ENCODE measurements at regions not wholly inside any gene's neighbourhood (a gene's known extent, or its start where the extent isn't known, plus 50 kb on each side); places are given as distances from the start of the nearest gene placed in this dataset.

DNA sequence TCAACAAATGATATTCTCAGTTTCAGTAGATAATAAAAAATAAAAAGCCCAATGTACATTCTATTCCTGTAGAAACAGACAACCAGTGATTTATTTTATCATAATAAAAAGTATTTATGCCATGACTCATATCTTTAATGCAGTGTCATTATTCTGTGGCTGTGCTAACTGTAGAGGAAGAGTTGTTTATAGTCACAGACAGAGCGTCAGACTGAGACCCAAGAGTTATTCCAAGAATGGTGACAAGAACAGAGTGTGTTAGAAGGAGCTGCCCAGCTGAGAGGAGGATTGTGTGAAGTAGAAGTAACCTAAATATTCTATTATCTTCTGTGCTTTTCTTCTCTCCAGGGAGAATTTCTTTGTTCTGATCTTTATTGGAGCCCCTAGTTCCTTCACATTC, 210.7 kb downstream of the PPP1R2C start:
- H3K36me3 ChIP-seq (ENCODE audit: control insufficient read depth in 2 of 3, insufficient read depth in 3 of 3, low read length in 3 of 3), result no peaks in the 10 kb centered on the region
- no peaks in the 10 kb centered on the region for H3K4me1 ChIP-seq (ENCODE audit: control insufficient read depth in 2 of 3, insufficient read depth in 2 of 3, low read depth in 1 of 3, low read length in 3 of 3)
- H3K27ac ChIP-seq (ENCODE audit: low read depth in 2 of 2, low read length in 2 of 2), result no peak overlapping the region
- intact Hi-C loops (cut with DNase I), result no loop called here
- H3K9me3 ChIP-seq (ENCODE audit: control insufficient read depth in 2 of 3, insufficient read depth in 1 of 3, low read length in 3 of 3), result no peaks in the 10 kb centered on the region
- DNase-seq, result no peak
- no peak overlapping the region for H3K4me3 ChIP-seq (ENCODE audit: low read length in 3 of 3)
- no peaks in the 10 kb centered on the region for H3K27me3 ChIP-seq (ENCODE audit: control insufficient read depth, insufficient read depth, low read length)
- TF ChIP-seq, protein P1, sequence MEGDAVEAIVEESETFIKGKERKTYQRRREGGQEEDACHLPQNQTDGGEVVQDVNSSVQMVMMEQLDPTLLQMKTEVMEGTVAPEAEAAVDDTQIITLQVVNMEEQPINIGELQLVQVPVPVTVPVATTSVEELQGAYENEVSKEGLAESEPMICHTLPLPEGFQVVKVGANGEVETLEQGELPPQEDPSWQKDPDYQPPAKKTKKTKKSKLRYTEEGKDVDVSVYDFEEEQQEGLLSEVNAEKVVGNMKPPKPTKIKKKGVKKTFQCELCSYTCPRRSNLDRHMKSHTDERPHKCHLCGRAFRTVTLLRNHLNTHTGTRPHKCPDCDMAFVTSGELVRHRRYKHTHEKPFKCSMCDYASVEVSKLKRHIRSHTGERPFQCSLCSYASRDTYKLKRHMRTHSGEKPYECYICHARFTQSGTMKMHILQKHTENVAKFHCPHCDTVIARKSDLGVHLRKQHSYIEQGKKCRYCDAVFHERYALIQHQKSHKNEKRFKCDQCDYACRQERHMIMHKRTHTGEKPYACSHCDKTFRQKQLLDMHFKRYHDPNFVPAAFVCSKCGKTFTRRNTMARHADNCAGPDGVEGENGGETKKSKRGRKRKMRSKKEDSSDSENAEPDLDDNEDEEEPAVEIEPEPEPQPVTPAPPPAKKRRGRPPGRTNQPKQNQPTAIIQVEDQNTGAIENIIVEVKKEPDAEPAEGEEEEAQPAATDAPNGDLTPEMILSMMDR (IDR thresholded peaks at IDR 0.05; ENCODE audit: borderline replicate concordance, extremely low read depth, insufficient read depth), result no peak
- H3K9ac ChIP-seq (ENCODE audit: low read length in 3 of 3), result no peak overlapping the region
- no peak for FAIRE-seq

DNA sequence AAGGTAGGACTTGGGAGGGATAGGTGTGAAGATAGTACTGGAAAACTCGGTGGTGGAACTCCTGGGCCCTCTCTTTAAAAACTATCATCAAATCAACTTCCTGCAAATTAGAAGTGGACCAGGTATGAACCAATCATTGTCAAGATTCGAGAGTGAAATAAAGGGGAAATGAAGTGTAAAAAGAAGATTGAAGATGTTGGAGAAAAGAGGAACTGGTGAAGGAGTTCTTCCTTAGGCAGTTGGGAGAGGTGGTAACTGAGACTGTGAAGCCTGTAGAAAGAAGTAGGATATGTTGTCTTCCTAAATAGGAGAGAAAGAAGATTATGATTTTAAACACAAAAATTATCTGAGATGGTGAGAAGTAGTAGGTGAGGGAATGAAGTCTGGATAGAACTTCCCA, 212.2 kb downstream of the PPP1R2C start:
- Histone ChIP-seq H3K9me3 (ENCODE audit: control insufficient read depth in 2 of 3, insufficient read depth in 1 of 3, low read length in 3 of 3) (no peaks in the 10 kb centered on the region), H3K27ac (ENCODE audit: low read depth in 2 of 2, low read length in 2 of 2) (no peak overlapping the region), H3K9ac (ENCODE audit: low read length in 3 of 3) (no peak overlapping the region), H3K27me3 (ENCODE audit: control insufficient read depth, insufficient read depth, low read length) (no peaks in the 10 kb centered on the region), H3K36me3 (ENCODE audit: control insufficient read depth in 2 of 3, insufficient read depth in 3 of 3, low read length in 3 of 3) (no peaks in the 10 kb centered on the region), H3K4me3 (ENCODE audit: low read length in 3 of 3) (no peak overlapping the region), H3K4me1 (ENCODE audit: control insufficient read depth in 2 of 3, insufficient read depth in 2 of 3, low read depth in 1 of 3, low read length in 3 of 3) (no peaks in the 10 kb centered on the region)
- DNase-seq (no peak), FAIRE-seq (no peak)
- intact Hi-C loops (cut with DNase I), result no loop called here
- TF ChIP-seq, protein P1 (IDR thresholded peaks at IDR 0.05; ENCODE audit: borderline replicate concordance, extremely low read depth, insufficient read depth), result no peak

DNA sequence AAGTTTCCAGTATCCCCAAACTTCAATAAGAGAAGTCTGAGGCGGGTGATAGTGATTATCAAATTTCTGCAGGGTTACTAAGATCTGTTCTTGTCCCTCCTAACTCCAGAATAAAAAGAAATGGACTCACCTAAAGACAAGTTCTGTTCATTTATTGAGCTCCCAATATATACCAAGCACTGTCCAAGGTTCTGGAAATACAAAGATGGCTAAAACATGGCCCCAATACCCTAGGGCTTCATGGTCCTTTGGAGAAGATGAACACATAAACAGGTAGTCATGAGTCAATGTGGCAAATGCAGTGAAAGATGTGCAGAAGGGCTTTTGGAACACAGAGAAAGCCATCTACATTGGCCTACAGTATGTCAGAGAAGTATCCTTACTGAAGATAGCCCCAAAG, 231.2 kb downstream of the PPP1R2C start:
- Histone ChIP-seq H3K27ac (ENCODE audit: low read depth in 2 of 2, low read length in 2 of 2) (no peak overlapping the region), H3K27me3 (ENCODE audit: control insufficient read depth, insufficient read depth, low read length) (no peaks in the 10 kb centered on the region), H3K4me3 (ENCODE audit: low read length in 3 of 3) (no peak overlapping the region), H3K9me3 (ENCODE audit: control insufficient read depth in 2 of 3, insufficient read depth in 1 of 3, low read length in 3 of 3) (no peaks in the 10 kb centered on the region), H3K36me3 (ENCODE audit: control insufficient read depth in 2 of 3, insufficient read depth in 3 of 3, low read length in 3 of 3) (no peaks in the 10 kb centered on the region), H3K4me1 (ENCODE audit: control insufficient read depth in 2 of 3, insufficient read depth in 2 of 3, low read depth in 1 of 3, low read length in 3 of 3) (no peaks in the 10 kb centered on the region), H3K9ac (ENCODE audit: low read length in 3 of 3) (no peak overlapping the region)
- no peak for FAIRE-seq
- DNase-seq, result no peak
- intact Hi-C loops (cut with DNase I), result no loop called here
- TF ChIP-seq, protein P1 (IDR thresholded peaks at IDR 0.05; ENCODE audit: borderline replicate concordance, extremely low read depth, insufficient read depth), result no peak

DNA sequence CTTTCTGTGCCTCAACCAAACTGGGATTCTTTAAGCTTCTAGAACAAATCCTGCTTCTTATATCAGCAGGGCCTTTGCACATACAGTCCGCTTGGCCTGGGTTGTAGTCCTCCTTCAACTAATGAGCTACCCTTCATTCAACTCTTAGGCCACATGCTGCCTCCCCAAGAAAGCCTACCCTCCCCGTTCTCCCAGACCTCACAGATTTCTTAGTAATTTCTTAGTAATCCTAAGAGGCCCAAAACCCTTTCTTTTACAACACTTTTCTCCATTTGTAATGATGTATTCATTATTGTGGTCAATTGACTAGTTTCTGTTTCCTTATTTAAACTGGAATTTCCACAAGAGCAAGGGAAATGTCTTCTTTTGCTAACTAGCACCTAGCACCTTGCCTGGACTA, 233.1 kb downstream of the PPP1R2C start:
- Histone ChIP-seq H3K9ac (ENCODE audit: low read length in 3 of 3) (no peak overlapping the region), H3K36me3 (ENCODE audit: control insufficient read depth in 2 of 3, insufficient read depth in 3 of 3, low read length in 3 of 3) (no peaks in the 10 kb centered on the region), H3K9me3 (ENCODE audit: control insufficient read depth in 2 of 3, insufficient read depth in 1 of 3, low read length in 3 of 3) (no peaks in the 10 kb centered on the region), H3K27ac (ENCODE audit: low read depth in 2 of 2, low read length in 2 of 2) (no peak overlapping the region), H3K4me1 (ENCODE audit: control insufficient read depth in 2 of 3, insufficient read depth in 2 of 3, low read depth in 1 of 3, low read length in 3 of 3) (no peaks in the 10 kb centered on the region), H3K27me3 (ENCODE audit: control insufficient read depth, insufficient read depth, low read length) (no peaks in the 10 kb centered on the region), H3K4me3 (ENCODE audit: low read length in 3 of 3) (no peak overlapping the region)
- TF ChIP-seq, protein P1 (IDR thresholded peaks at IDR 0.05; ENCODE audit: borderline replicate concordance, extremely low read depth, insufficient read depth), result no peak
- no peak for DNase-seq
- intact Hi-C loops (cut with DNase I), result no loop called here
- no peak for FAIRE-seq
